NCI-H2196 (cell line): ENCODE measurements at regions not wholly inside any gene's neighbourhood (a gene's known extent, or its start where the extent isn't known, plus 50 kb on each side); places are given as distances from the start of the nearest gene placed in this dataset.

Source experiments
- DNase-seq: peaks from one replicate; lab custom pipeline; 2025; ENCODE audit not compliant: unreplicated experiment; lab: John Stamatoyannopoulos, UW

DNA sequence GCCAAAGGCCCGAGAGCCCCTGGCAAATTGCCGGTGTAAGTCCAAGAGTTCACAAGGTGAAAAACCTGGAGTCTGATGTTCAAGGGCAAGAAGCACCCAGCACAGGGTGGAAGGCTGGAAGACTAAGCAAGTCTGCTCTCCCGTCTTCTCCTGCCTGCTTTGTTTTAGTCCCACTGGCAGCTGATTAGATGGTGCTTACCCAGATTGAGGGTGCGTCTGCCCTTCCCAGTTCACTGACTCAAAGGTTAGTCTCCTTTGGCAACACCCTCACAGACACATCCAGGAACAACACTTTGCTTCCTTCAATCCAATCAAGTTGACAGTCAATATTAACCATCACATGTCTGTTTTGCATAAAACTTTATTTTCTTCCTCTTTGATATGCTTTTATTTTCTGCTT, 157.4 kb downstream of the HS3ST1 start:
- no peak for DNase-seq

- no peak for DNase-seq
These were observed 160.5 kb downstream of the HS3ST1 start for GRCh38 chr4:11268149-11268548.

DNA sequence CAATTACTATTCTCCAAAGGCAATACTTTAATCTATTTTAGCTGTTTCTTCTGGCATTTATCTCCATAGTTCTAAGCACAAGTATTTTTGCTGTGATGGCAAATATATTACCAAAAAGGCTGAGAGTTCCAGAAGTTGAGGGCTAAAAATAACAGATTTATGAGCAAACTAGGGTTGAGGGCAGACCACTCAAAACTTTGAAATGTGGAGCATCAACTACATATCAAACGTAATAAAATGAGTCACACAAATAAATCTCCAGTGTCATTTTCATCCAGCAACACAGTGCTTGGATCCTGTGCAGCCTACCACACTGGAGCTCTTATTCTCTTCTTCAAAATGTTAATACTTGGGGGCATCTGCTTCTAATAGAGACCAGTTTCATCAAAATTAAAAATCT, 163.9 kb downstream of the HS3ST1 start:
- DNase-seq = no peak

GRCh38 chr4:11264346-11264745, 164.3 kb downstream of the HS3ST1 start:
- no peak for DNase-seq

DNA sequence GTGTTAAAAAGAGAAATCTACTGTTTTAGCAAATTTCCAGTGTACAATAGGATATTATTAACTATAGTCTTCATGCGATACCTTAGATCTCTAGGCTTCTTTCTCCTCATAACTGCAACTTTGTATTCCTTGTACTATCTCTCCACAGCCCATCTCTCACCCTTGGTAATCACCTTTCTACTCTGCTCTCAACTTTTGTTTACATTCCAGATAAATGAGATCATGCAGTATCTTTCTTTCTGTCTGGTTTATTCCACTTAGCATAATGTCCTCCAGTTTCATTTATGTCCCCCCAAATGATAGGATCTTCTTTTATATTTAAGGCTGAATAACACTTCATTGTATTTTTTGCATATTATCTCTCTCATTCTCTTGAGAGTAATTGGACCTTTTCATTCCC, 165.5 kb downstream of the HS3ST1 start:
- DNase-seq = no peak

DNA sequence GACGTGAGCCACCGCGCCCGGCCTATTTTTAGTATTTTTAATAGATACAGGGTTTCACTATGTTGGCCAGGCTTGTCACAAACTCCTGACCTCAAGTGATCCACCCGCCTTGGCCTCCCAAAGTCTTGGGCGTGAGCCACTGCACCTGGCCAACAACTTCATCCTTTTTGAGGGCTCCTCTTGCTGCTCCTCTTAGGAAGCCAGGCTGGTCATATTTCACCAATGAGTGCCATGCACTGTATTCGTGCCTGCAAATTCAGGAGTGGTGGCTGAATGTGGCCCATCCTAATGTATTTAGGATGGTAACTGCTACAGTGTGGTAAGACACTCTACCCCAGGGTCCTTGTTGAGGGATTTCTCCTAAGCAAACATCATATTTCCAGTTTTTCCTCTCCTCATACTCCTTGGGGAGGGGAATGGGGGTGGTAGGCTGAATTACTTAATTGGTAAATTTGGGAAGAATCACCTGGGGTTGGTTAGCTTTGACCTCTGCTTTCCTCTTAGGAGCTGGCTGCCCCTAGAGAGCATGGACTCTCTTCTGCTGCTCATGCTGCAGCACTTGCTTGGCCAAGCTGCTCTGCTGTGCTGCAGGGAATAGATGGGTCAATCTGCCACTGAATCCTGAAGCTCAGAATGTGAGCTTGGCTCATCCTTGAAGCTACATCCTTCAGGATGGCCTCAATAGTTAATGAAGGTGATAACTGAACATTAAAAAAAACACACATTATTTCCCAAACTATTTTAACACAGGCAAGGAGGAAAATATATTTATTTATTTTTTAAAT, 167.4 kb downstream of the HS3ST1 start:
- DNase-seq = no peak

DNA sequence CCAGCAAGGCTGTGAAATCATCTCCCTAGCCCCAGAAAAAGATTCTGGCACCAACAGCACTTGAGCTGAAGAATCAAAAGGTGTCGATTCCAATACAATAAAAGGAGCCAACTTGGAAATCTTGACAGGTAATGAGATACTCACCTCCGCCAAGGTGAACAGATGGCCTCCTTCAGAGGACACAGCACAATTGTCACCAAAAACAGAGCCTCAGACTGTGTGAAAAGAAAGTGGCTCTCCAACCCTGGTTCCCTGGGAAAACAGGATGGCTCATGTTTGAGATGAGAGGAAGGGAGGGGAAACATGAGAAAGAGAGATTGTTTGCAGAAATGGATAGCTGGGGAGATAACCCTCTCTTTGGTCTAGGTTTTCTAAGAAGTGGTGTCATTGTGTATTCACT, 168.9 kb downstream of the HS3ST1 start:
- peak; percentile 50 for DNase-seq

GRCh38 chr4:11252149-11252548, 176.5 kb downstream of the HS3ST1 start:
- DNase-seq = no peak

GRCh38 chr4:11250510-11250909, 178.2 kb downstream of the HS3ST1 start:
- no peak for DNase-seq

GRCh38 chr4:11232015-11232414, 196.7 kb downstream of the HS3ST1 start:
- DNase-seq = peak; percentile 12

GRCh38 chr4:11230866-11231265, 197.8 kb downstream of the HS3ST1 start:
- DNase-seq = no peak

GRCh38 chr4:11228530-11228929, 200.2 kb downstream of the HS3ST1 start:
- peak; percentile 25 for DNase-seq

DNA sequence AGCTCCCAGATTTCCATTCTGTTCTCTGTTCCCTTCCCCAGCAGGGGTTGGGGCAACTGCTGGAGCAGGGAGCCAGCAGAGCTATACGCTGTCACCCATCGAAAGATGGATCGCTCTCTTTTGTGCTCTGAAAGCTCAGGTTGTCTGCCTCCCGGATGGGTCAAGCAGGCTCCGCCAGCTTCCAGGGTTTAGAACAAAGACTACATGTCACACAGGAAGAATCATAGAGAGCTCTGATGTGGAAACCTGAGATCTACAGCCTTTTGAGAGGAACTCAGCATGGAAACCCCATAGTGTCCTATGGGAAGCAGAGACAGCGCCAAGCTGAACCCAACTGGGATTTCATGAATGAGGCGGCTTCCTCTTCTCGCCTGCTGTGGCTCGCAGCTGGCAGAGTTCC, 205.4 kb downstream of the HS3ST1 start:
- DNase-seq = peak; percentile 60

DNA sequence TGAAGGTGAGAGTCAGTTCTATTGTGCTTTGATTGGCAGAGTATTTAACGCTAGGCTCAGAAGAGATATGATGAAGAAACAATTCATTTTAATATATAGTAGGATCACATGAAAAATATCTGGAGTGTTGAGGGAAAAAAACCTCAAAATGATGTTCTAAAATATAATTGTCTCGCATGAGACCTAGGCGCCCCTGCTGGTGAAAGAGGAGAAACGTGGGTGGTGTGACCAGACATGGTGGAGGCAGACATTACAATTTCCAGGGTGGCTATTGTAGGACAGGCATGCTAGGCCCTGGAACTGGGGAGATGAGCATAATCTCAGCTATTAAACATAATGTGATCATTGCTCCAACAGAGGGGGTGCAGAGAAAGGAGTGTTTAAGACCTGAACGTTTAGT, 210.0 kb downstream of the HS3ST1 start:
- no peak for DNase-seq

DNA sequence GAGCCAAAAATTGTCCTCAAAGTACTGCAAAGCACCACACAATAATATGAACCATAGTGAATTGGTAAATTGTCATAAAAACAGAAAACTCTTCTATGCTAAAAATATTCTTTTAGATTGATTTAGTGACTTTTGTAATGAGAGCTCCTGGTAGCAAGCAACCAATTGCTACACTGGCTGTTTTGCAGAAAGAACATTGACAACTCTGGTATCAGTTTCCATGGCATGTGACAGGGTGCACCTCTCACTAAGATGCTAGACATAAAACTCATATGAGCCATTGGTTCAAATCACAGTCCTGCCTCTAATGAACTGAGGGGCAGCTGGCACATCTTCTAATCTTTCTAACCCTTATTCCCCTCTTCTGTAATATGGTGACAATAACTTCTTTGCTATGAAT, 212.2 kb downstream of the HS3ST1 start:
- DNase-seq = no peak

- no peak for DNase-seq
These were observed 214.4 kb downstream of the HS3ST1 start for GRCh38 chr4:11214281-11214680.

GRCh38 chr4:11209826-11210225, 218.9 kb downstream of the HS3ST1 start:
- no peak for DNase-seq

DNA sequence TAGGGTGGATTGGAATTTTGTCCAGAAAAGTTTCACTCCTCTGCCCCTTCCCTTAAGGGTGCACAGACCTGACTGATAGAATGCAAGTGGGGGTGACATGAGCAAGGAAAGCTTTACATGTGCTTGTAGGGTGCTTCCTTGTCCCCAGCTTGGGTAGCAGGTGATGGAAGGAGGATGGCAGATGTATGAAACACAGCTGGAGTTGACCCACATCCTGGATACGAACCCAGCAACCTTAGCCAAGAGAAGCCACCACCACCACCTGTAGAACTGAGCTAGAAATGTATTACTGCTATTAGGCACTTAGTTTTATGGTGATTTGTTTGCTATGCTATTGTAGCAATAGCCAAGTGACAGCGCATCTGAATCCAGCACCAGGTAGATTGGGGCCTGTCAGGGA, 227.4 kb downstream of the HS3ST1 start:
- DNase-seq = no peak

- no peak for DNase-seq
These were observed 230.0 kb downstream of the HS3ST1 start for GRCh38 chr4:11198516-11199305.

- no peak for DNase-seq
These were observed 230.9 kb downstream of the HS3ST1 start for GRCh38 chr4:11197631-11198341.

- no peak for DNase-seq
These were observed 231.7 kb downstream of the HS3ST1 start for GRCh38 chr4:11196927-11197522.
